ENCODE measurements at regions not wholly inside any gene's neighbourhood (a gene's known extent, or its start where the extent isn't known, plus 50 kb on each side); places are given as distances from the start of the nearest gene placed in this dataset.

DNA sequence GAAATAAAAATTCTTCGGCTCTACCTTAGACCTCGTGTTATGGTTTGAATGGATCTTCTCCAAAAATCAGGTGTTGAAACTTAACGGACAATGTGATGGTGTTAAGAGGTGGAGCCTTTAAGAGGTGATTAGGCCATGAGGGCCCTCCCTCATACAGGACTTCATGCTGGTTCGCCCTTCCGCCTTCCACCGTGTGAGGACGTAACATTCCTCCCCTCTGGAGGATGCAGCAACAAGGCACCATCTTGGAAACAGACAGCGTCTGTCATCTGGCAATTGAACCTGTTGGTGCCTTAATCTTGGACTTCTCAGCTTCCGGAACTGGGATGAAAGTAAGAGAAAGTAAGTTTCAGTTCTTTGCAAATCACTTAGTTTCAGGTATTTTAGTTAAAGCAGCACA, 126.3 kb upstream of the SPRED2 start:
- Histone ChIP-seq H3K9me3 (no peaks in the 10 kb centered on the region), H3K4me1 (no peaks in the 10 kb centered on the region), H3K27ac (no peak overlapping the region), H3K4me3 (no peak overlapping the region), H3K36me3 (no peaks in the 10 kb centered on the region), H3K27me3 (no peaks in the 10 kb centered on the region)
- intact Hi-C loops (cut with DNase I; ENCODE audit: low total_unique reads): no loop called here
- DNase-seq: no peak
- no peak for TF ChIP-seq POLR2A (IDR thresholded peaks at IDR 0.05)
- TF ChIP-seq, protein P1, sequence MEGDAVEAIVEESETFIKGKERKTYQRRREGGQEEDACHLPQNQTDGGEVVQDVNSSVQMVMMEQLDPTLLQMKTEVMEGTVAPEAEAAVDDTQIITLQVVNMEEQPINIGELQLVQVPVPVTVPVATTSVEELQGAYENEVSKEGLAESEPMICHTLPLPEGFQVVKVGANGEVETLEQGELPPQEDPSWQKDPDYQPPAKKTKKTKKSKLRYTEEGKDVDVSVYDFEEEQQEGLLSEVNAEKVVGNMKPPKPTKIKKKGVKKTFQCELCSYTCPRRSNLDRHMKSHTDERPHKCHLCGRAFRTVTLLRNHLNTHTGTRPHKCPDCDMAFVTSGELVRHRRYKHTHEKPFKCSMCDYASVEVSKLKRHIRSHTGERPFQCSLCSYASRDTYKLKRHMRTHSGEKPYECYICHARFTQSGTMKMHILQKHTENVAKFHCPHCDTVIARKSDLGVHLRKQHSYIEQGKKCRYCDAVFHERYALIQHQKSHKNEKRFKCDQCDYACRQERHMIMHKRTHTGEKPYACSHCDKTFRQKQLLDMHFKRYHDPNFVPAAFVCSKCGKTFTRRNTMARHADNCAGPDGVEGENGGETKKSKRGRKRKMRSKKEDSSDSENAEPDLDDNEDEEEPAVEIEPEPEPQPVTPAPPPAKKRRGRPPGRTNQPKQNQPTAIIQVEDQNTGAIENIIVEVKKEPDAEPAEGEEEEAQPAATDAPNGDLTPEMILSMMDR (IDR thresholded peaks at IDR 0.05): no peak

- no peak overlapping the region for H3K4me3 ChIP-seq
- H3K4me1 ChIP-seq: no peaks in the 10 kb centered on the region
- H3K9me3 ChIP-seq: no peaks in the 10 kb centered on the region
- H3K36me3 ChIP-seq: no peaks in the 10 kb centered on the region
- TF ChIP-seq, protein P1 (IDR thresholded peaks at IDR 0.05): no peak
- no peak for TF ChIP-seq POLR2A (IDR thresholded peaks at IDR 0.05)
- intact Hi-C loops (cut with DNase I; ENCODE audit: low total_unique reads): no loop called here
- H3K27me3 ChIP-seq: no peaks in the 10 kb centered on the region
- DNase-seq: no peak
- no peak overlapping the region for H3K27ac ChIP-seq
These were observed 125.5 kb upstream of the SPRED2 start for GRCh38 chr2:65557616-65558573.

- intact Hi-C loops (cut with DNase I; ENCODE audit: low total_unique reads): no loop called here
- H3K4me3 ChIP-seq: no peak overlapping the region
- DNase-seq: no peak
- no peaks in the 10 kb centered on the region for H3K27me3 ChIP-seq
- no peaks in the 10 kb centered on the region for H3K4me1 ChIP-seq
- H3K36me3 ChIP-seq: no peaks in the 10 kb centered on the region
- no peaks in the 10 kb centered on the region for H3K9me3 ChIP-seq
- H3K27ac ChIP-seq: no peak overlapping the region
- TF ChIP-seq, protein P1 (IDR thresholded peaks at IDR 0.05): no peak
- TF ChIP-seq POLR2A (IDR thresholded peaks at IDR 0.05): no peak
These were observed 122.6 kb upstream of the SPRED2 start for GRCh38 chr2:65554765-65555591.

- Histone ChIP-seq H3K27me3 (no peaks in the 10 kb centered on the region), H3K36me3 (no peaks in the 10 kb centered on the region), H3K4me1 (no peaks in the 10 kb centered on the region), H3K4me3 (no peak overlapping the region), H3K27ac (no peak overlapping the region), H3K9me3 (no peaks in the 10 kb centered on the region)
- intact Hi-C loops (cut with DNase I; ENCODE audit: low total_unique reads): no loop called here
- TF ChIP-seq POLR2A (IDR thresholded peaks at IDR 0.05): no peak
- DNase-seq: no peak
These were observed 121.2 kb upstream of the SPRED2 start for GRCh38 chr2:65553504-65554074.

- Histone ChIP-seq H3K9me3 (no peaks in the 10 kb centered on the region), H3K36me3 (no peaks in the 10 kb centered on the region)
- intact Hi-C loops (cut with DNase I; ENCODE audit: low total_unique reads): no loop called here
These were observed 119.1 kb upstream of the SPRED2 start for GRCh38 chr2:65551528-65551927.

More at GRCh38 chr2:65551528-65551927, 119.1 kb upstream of the SPRED2 start:
- no peak for TF ChIP-seq POLR2A (IDR thresholded peaks at IDR 0.05)
- TF ChIP-seq, protein P1 (IDR thresholded peaks at IDR 0.05): no peak
- no peaks in the 10 kb centered on the region for H3K4me1 ChIP-seq
- DNase-seq: no peak
- no peaks in the 10 kb centered on the region for H3K27me3 ChIP-seq
- no peak overlapping the region for H3K27ac ChIP-seq
- H3K4me3 ChIP-seq: no peak overlapping the region
